ENCODE measurements at regions not wholly inside any gene's neighbourhood (a gene's known extent, or its start where the extent isn't known, plus 50 kb on each side); places are given as distances from the start of the nearest gene placed in this dataset.

GRCh38 chr1:25001125-25001915, 71.2 kb upstream of the RUNX3 start:
- DNase-seq: no peak
- in situ Hi-C loops (cut with HindIII; ENCODE audit: low pct_ligation_motif_present, low pct_unique_long_range_greater_than_20kb, low sequenced_read_pairs): no loop called here

GRCh38 chr1:24999906-25000305, 69.8 kb upstream of the RUNX3 start:
- in situ Hi-C loops (cut with HindIII; ENCODE audit: low pct_ligation_motif_present, low pct_unique_long_range_greater_than_20kb, low sequenced_read_pairs): no loop called here

GRCh38 chr1:24999426-24999825, 69.3 kb upstream of the RUNX3 start:
- in situ Hi-C loops (cut with HindIII; ENCODE audit: low pct_ligation_motif_present, low pct_unique_long_range_greater_than_20kb, low sequenced_read_pairs): no loop called here
- DNase-seq: no peak

More at GRCh38 chr1:24999906-25000305, 69.8 kb upstream of the RUNX3 start:
- no peak for DNase-seq

GRCh38 chr1:24998563-24999245, 68.6 kb upstream of the RUNX3 start:
- no peak for DNase-seq
- in situ Hi-C loops (cut with HindIII; ENCODE audit: low pct_ligation_motif_present, low pct_unique_long_range_greater_than_20kb, low sequenced_read_pairs): no loop called here

- DNase-seq: no peak
- in situ Hi-C loops (cut with HindIII; ENCODE audit: low pct_ligation_motif_present, low pct_unique_long_range_greater_than_20kb, low sequenced_read_pairs): no loop called here
These were observed 67.2 kb upstream of the RUNX3 start for GRCh38 chr1:24996983-24997893.

GRCh38 chr1:24996456-24996855, 66.4 kb upstream of the RUNX3 start:
- in situ Hi-C loops (cut with HindIII; ENCODE audit: low pct_ligation_motif_present, low pct_unique_long_range_greater_than_20kb, low sequenced_read_pairs): no loop called here
- DNase-seq: no peak

GRCh38 chr1:24995661-24996060, 65.6 kb upstream of the RUNX3 start:
- no peak for DNase-seq
- in situ Hi-C loops (cut with HindIII; ENCODE audit: low pct_ligation_motif_present, low pct_unique_long_range_greater_than_20kb, low sequenced_read_pairs): no loop called here

GRCh38 chr1:24995140-24995539, 65.1 kb upstream of the RUNX3 start:
- in situ Hi-C loops (cut with HindIII; ENCODE audit: low pct_ligation_motif_present, low pct_unique_long_range_greater_than_20kb, low sequenced_read_pairs): no loop called here
- no peak for DNase-seq

- in situ Hi-C loops (cut with HindIII; ENCODE audit: low pct_ligation_motif_present, low pct_unique_long_range_greater_than_20kb, low sequenced_read_pairs): no loop called here
- no peak for DNase-seq
These were observed 64.0 kb upstream of the RUNX3 start for GRCh38 chr1:24993871-24994580.

- in situ Hi-C loops (cut with HindIII; ENCODE audit: low pct_ligation_motif_present, low pct_unique_long_range_greater_than_20kb, low sequenced_read_pairs): no loop called here
- no peak for DNase-seq
These were observed 62.7 kb upstream of the RUNX3 start for GRCh38 chr1:24992761-24993211.

GRCh38 chr1:24992124-24992760, 62.2 kb upstream of the RUNX3 start:
- no peak for DNase-seq
- in situ Hi-C loops (cut with HindIII; ENCODE audit: low pct_ligation_motif_present, low pct_unique_long_range_greater_than_20kb, low sequenced_read_pairs): no loop called here

- DNase-seq: no peak
- in situ Hi-C loops (cut with HindIII; ENCODE audit: low pct_ligation_motif_present, low pct_unique_long_range_greater_than_20kb, low sequenced_read_pairs): no loop called here
These were observed 61.6 kb upstream of the RUNX3 start for GRCh38 chr1:24991697-24992096.

GRCh38 chr1:24990779-24991641, 60.9 kb upstream of the RUNX3 start:
- in situ Hi-C loops (cut with HindIII; ENCODE audit: low pct_ligation_motif_present, low pct_unique_long_range_greater_than_20kb, low sequenced_read_pairs): no loop called here
- DNase-seq: no peak

GRCh38 chr1:24990136-24990535, 60.1 kb upstream of the RUNX3 start:
- in situ Hi-C loops (cut with HindIII; ENCODE audit: low pct_ligation_motif_present, low pct_unique_long_range_greater_than_20kb, low sequenced_read_pairs): no loop called here
- no peak for DNase-seq

- DNase-seq: no peak
- in situ Hi-C loops (cut with HindIII; ENCODE audit: low pct_ligation_motif_present, low pct_unique_long_range_greater_than_20kb, low sequenced_read_pairs): no loop called here
These were observed 59.0 kb upstream of the RUNX3 start for GRCh38 chr1:24989082-24989481.

GRCh38 chr1:24988558-24988912, 58.5 kb upstream of the RUNX3 start:
- DNase-seq: no peak
- in situ Hi-C loops (cut with HindIII; ENCODE audit: low pct_ligation_motif_present, low pct_unique_long_range_greater_than_20kb, low sequenced_read_pairs): no loop called here

GRCh38 chr1:24987875-24988557, 57.9 kb upstream of the RUNX3 start:
- DNase-seq: no peak
- in situ Hi-C loops (cut with HindIII; ENCODE audit: low pct_ligation_motif_present, low pct_unique_long_range_greater_than_20kb, low sequenced_read_pairs): no loop called here
